Endothelial cell of umbilical vein (primary cell): ENCODE measurements at regions not wholly inside any gene's neighbourhood (a gene's known extent, or its start where the extent isn't known, plus 50 kb on each side); places are given as distances from the start of the nearest gene placed in this dataset.

Experiments used
- BruUV-seq: library from RNA; stranded (reverse); fragments of 400-500 nt; replicated peaks from 2 replicates; lab custom pipeline; 2021; lab: Mats Ljungman, UMichigan
- CTCF ChIA-PET: fragments of 300-600, 350-600 bp; sonication (Branson Sonifier 250); formaldehyde crosslinking; loops from one replicate; lab custom pipeline; 2021; ENCODE audit warnings: antibody characterized with exemption, inconsistent platforms; lab: Charles Lee
- POLR2A ChIA-PET: fragments of 300-600, 350-600 bp; sonication (Branson Sonifier 250); formaldehyde crosslinking; loops from one replicate; lab custom pipeline; 2021; ENCODE audit warnings: antibody characterized with exemption, inconsistent platforms; lab: Charles Lee
- DNase-seq: peaks from one replicate; pipeline ENCODE4 v3.0.0-alpha.2; 2011; ENCODE audit warnings: low read depth, low spot score
- FAIRE-seq: peaks from 2 replicates; lab custom pipeline; 2011; peaks lifted over from hg19 to GRCh38; lab: Jason Lieb, UNC
- H2AFZ ChIP-seq: 2 replicates; pipeline ENCODE4 v1.6.0; 2012; ENCODE audit warnings: low read depth, low read length, control low read depth, inconsistent platforms
- H3K27ac ChIP-seq: 2 replicates; pipeline ENCODE4 v1.5.1; 2011; ENCODE audit warnings: low read depth, mild to moderate bottlenecking, control low read depth, low read length, moderate library complexity; ENCODE audit not compliant: insufficient read depth
- H3K27me3 ChIP-seq, 2 experiments: 2 replicates each; pipeline versions ENCODE4 v1.6.0 to v1.6.1; 2011; ENCODE audit warnings: low read length in 2 of 2, mixed read lengths in 1 of 2; ENCODE audit not compliant: control insufficient read depth in 2 of 2, insufficient read depth in 2 of 2
- H3K36me3 ChIP-seq, 2 experiments: 2 replicates in 1 of 2; 3 replicates in 1 of 2; pipeline ENCODE4 v1.5.1; 2011; ENCODE audit warnings: low read length in 2 of 2, mild to moderate bottlenecking in 1 of 2, moderate library complexity in 1 of 2; ENCODE audit not compliant: control insufficient read depth in 2 of 2, insufficient read depth in 2 of 2; ENCODE audit errors: extremely low read depth in 1 of 2
- H3K4me1 ChIP-seq: 3 replicates; pipeline ENCODE4 v1.5.1; 2011; ENCODE audit warnings: mild to moderate bottlenecking, low read length; ENCODE audit not compliant: control insufficient read depth, insufficient read depth; ENCODE audit errors: extremely low read depth
- H3K4me2 ChIP-seq: 2 replicates; pipeline ENCODE4 v1.6.1; 2011; ENCODE audit warnings: low read length, control low read depth, mixed read lengths; ENCODE audit not compliant: insufficient read depth
- H3K4me3 ChIP-seq, 3 experiments: fragments of 200-600 bp in 1 of 3; sonication (generic), shearing (Covaris generic) in 1 of 3; replicated peaks in 1 of 3; 2 replicates each; pipeline ENCODE4 v1.5.1; 2011 to 2016; ENCODE audit warnings: control low read depth in 3 of 3, low read length in 3 of 3, mild to moderate bottlenecking in 2 of 3, inconsistent platforms in 1 of 3, low read depth in 1 of 3, moderate library complexity in 1 of 3; ENCODE audit not compliant: insufficient read depth in 1 of 3
- H3K79me2 ChIP-seq: 2 replicates; pipeline ENCODE4 v1.6.0; 2012; ENCODE audit warnings: low read length, inconsistent platforms; ENCODE audit not compliant: control insufficient read depth, insufficient read depth
- H3K9ac ChIP-seq: replicated peaks from 2 replicates; pipeline ENCODE3; 2011; ENCODE audit warnings: low read length, control low read depth; ENCODE audit not compliant: insufficient read depth; ENCODE audit errors: extremely low read depth
- H3K9me1 ChIP-seq: replicated peaks from 3 replicates; pipeline ENCODE4 v1.6.0; 2011; ENCODE audit warnings: mild to moderate bottlenecking, low read length; ENCODE audit not compliant: control insufficient read depth, insufficient read depth; ENCODE audit errors: extremely low read depth
- H3K9me3 ChIP-seq: replicated peaks from 2 replicates; pipeline ENCODE4 v1.5.1; 2012; ENCODE audit warnings: low read length, inconsistent platforms; ENCODE audit not compliant: control insufficient read depth, insufficient read depth
- H4K20me1 ChIP-seq: replicated peaks from 2 replicates; pipeline ENCODE3; 2011; ENCODE audit warnings: mild to moderate bottlenecking, low read length; ENCODE audit not compliant: control insufficient read depth, insufficient read depth; ENCODE audit errors: extremely low read depth
- CTCF ChIP-seq, 2 donors: IDR thresholded peaks; 1 replicate in 1 of 2; 2 replicates in 1 of 2; pipeline ENCODE4 v1.5.1; 2011; ENCODE audit warnings: low read length in 2 of 2, mild to moderate bottlenecking in 2 of 2, moderate library complexity in 2 of 2, control low read depth in 1 of 2, inconsistent platforms in 1 of 2, low read depth in 1 of 2; ENCODE audit not compliant: insufficient read depth in 1 of 2; ENCODE audit errors: extremely low read depth in 1 of 2
- EZH2 ChIP-seq: IDR thresholded peaks from 2 replicates; pipeline ENCODE4 v1.6.1; 2012; ENCODE audit warnings: borderline replicate concordance, low read depth, mild to moderate bottlenecking, moderate library complexity, low read length, inconsistent platforms; ENCODE audit not compliant: severe bottlenecking
- FOS ChIP-seq: IDR thresholded peaks from 2 replicates; pipeline ENCODE4 v1.6.1; 2011; ENCODE audit warnings: mild to moderate bottlenecking, low read length, moderate library complexity, borderline replicate concordance; ENCODE audit not compliant: insufficient read depth
- GATA2 ChIP-seq: IDR thresholded peaks from 2 replicates; pipeline ENCODE4 v1.7.0; 2011; ENCODE audit warnings: low read depth, mild to moderate bottlenecking, moderate library complexity, mixed read lengths, low read length; ENCODE audit not compliant: insufficient read length, insufficient read depth
- JUN ChIP-seq: IDR thresholded peaks from 2 replicates; pipeline ENCODE4 v1.6.1; 2011; ENCODE audit warnings: borderline replicate concordance, low read depth; ENCODE audit not compliant: insufficient read length, insufficient read depth
- MAX ChIP-seq: IDR thresholded peaks from 2 replicates; pipeline ENCODE4 v1.6.1; 2011; ENCODE audit not compliant: insufficient read depth, insufficient read length
- MYC ChIP-seq: IDR thresholded peaks from one replicate; pipeline ENCODE4 v1.6.1; 2011; ENCODE audit warnings: mild to moderate bottlenecking, low read depth, low read length
- POLR2A ChIP-seq: IDR thresholded peaks from 2 replicates; pipeline ENCODE4 v1.6.1; 2012; ENCODE audit warnings: low read depth, mild to moderate bottlenecking, control low read depth, low read length
- POLR2AphosphoS5 ChIP-seq: IDR thresholded peaks from 2 replicates; pipeline ENCODE4 v1.6.1; 2012; ENCODE audit warnings: low read depth, mild to moderate bottlenecking, control low read depth, low read length, moderate library complexity; ENCODE audit not compliant: insufficient read depth
- dilution Hi-C: fragments of 300-500 bp; cut with MboI; formaldehyde crosslinking; loops from one replicate; pipeline ENCODE4 v1.15.0; 2019; ENCODE audit warnings: low sequenced_read_pairs; ENCODE audit not compliant: extremely low pct_ligation_motif_present
- intact Hi-C: fragments of 100-400 bp; cut with micrococcal nuclease; formaldehyde crosslinking; loops from one replicate; pipeline ENCODE4 v1.10.0; 2022

- Histone ChIP-seq H4K20me1 (no peaks in the 10 kb centered on the region), H3K27me3 (no peaks in the 10 kb centered on the region), H3K27ac (peak overlapping the region; percentile 10), H2AFZ (no peak overlapping the region), H3K4me3 (no peak overlapping the region), H3K9me3 (no peaks in the 10 kb centered on the region), H3K9ac (no peak overlapping the region), H3K4me1 (peaks cover 37% of the 10 kb centered on the region), H3K9me1 (no peaks in the 10 kb centered on the region), H3K4me2 (no peak overlapping the region), H3K79me2 (no peaks in the 10 kb centered on the region), H3K36me3 (no peaks in the 10 kb centered on the region)
- FAIRE-seq (no peak), DNase-seq (peak; percentile 3)
- dilution Hi-C loops (no loop called here), intact Hi-C loops (loop anchor here (2.0 to 5.0 kb wide), 2 partner anchors 20 to 168 kb away; no protein-coding TSS in a partner anchor)
- TF ChIP-seq EZH2 = no peak
- TF ChIP-seq JUN = no peak
- TF ChIP-seq CTCF (IDR thresholded peaks at IDR 0.05; ENCODE audit: extremely low read depth in 1 of 2, insufficient read depth in 1 of 2, low read depth in 1 of 2, low read length in 2 of 2) = no peak
- no peak for TF ChIP-seq MAX
- TF ChIP-seq FOS = no peak
- TF ChIP-seq POLR2A = no peak
- no peak for TF ChIP-seq MYC
- no peak for TF ChIP-seq POLR2AphosphoS5
- TF ChIP-seq GATA2 = no peak
- CTCF ChIA-PET = interaction anchor here (1.4 kb wide), 1 partner anchor 12 kb away, joined by 3 read pairs; no protein-coding TSS in a partner anchor
- POLR2A ChIA-PET = interaction anchor here (0.6 kb wide), 1 partner anchor 20 kb away, joined by 3 read pairs; no protein-coding TSS in a partner anchor
- no TSS peak for BruUV-seq
Observed at GRCh38 chr1:82399093-82399492, 598.4 kb downstream of the ADGRL2 start.
